ENCODE measurements at regions not wholly inside any gene's neighbourhood (a gene's known extent, or its start where the extent isn't known, plus 50 kb on each side); places are given as distances from the start of the nearest gene placed in this dataset.
A peak's percentile ranks its signal among the peaks of the same experiment; 100 is the strongest.
"Not testable (repeated sequence)": the region's sequence is repeated elsewhere in the genome, so short reads cannot be mapped to it uniquely, and the experiment has no call there.

- peak; percentile 85 for DNase-seq
These were observed 140.7 kb upstream of the FAM78B start for GRCh38 chr1:166307261-166308188.

GRCh38 chr1:166316306-166316705 is 149.5 kb upstream of the FAM78B start:
- DNase-seq: not testable (repeated sequence)

GRCh38 chr1:166322470-166322869 is 155.7 kb upstream of the FAM78B start:
- DNase-seq: no peak

GRCh38 chr1:166327886-166328285 is 161.1 kb upstream of the FAM78B start:
- no peak for DNase-seq

GRCh38 chr1:166328956-166329355 is 162.2 kb upstream of the FAM78B start:
- no peak for DNase-seq

GRCh38 chr1:166330096-166330495 is 163.3 kb upstream of the FAM78B start:
- no peak for DNase-seq

GRCh38 chr1:166338105-166338504 is 171.3 kb upstream of the FAM78B start:
- DNase-seq: no peak

GRCh38 chr1:166340709-166341108 is 173.9 kb upstream of the FAM78B start:
- DNase-seq: no peak

GRCh38 chr1:166343276-166343675 is 176.5 kb upstream of the FAM78B start:
- no peak for DNase-seq

GRCh38 chr1:166350490-166350889 is 183.7 kb upstream of the FAM78B start:
- DNase-seq: no peak

GRCh38 chr1:166351676-166352075 is 184.9 kb upstream of the FAM78B start:
- DNase-seq: no peak

GRCh38 chr1:166353213-166353612 is 186.4 kb upstream of the FAM78B start:
- DNase-seq: no peak

- no peak for DNase-seq
These were observed 187.6 kb upstream of the FAM78B start for GRCh38 chr1:166354406-166354805.

- DNase-seq: no peak
These were observed 198.3 kb upstream of the FAM78B start for GRCh38 chr1:166365081-166365480.

GRCh38 chr1:166368030-166368429 is 201.2 kb upstream of the FAM78B start:
- DNase-seq: no peak

- DNase-seq: no peak
These were observed 211.1 kb upstream of the FAM78B start for GRCh38 chr1:166377896-166378295.

- no peak for DNase-seq
These were observed 212.0 kb upstream of the FAM78B start for GRCh38 chr1:166378805-166379204.

- DNase-seq: no peak
These were observed 212.6 kb upstream of the FAM78B start for GRCh38 chr1:166379447-166379846.

- no peak for DNase-seq
These were observed 216.3 kb upstream of the FAM78B start for GRCh38 chr1:166383137-166383536.

- no peak for DNase-seq
These were observed 217.0 kb upstream of the FAM78B start for GRCh38 chr1:166383635-166384346.

- DNase-seq: no peak
These were observed 218.1 kb upstream of the FAM78B start for GRCh38 chr1:166384948-166385347.

GRCh38 chr1:166390366-166391033 is 223.7 kb upstream of the FAM78B start:
- DNase-seq: peak; percentile 58

GRCh38 chr1:166391279-166392066 is 224.7 kb upstream of the FAM78B start:
- no peak for DNase-seq
